WTC11 (cell line): ENCODE measurements at regions not wholly inside any gene's neighbourhood (a gene's known extent, or its start where the extent isn't known, plus 50 kb on each side); places are given as distances from the start of the nearest gene placed in this dataset.

Source experiments
- ATAC-seq: fragments of 200-7000 bp; cut with Tn5 transposase; 2 replicates; pipeline ENCODE4 v1.10.0; 2021; ENCODE audit warnings: mild to moderate bottlenecking, moderate library complexity
- CTCF ChIA-PET: fragments of 300-600 bp; sonication (Branson Sonifier 250); formaldehyde crosslinking; loops from one replicate; lab custom pipeline; 2021; ENCODE audit warnings: antibody characterized with exemption; lab: Charles Lee
- POLR2A ChIA-PET: fragments of 350-600 bp; sonication (Branson Sonifier 250); formaldehyde crosslinking; loops from one replicate; lab custom pipeline; 2021; ENCODE audit warnings: antibody characterized with exemption; lab: Charles Lee
- DNase-seq: peaks from one replicate; pipeline ENCODE4 v3.0.0; 2021; ENCODE audit warnings: low spot score
- H3K27ac Mint-ChIP-seq: 2 replicates; pipeline ENCODE4 v1.8.0; 2021; ENCODE audit warnings: mixed read lengths
- H3K27me3 Mint-ChIP-seq: 2 replicates; pipeline ENCODE4 v1.8.0; 2021; ENCODE audit warnings: low read depth, mild to moderate bottlenecking, moderate library complexity, mixed read lengths
- H3K36me3 Mint-ChIP-seq: 2 replicates; pipeline ENCODE4 v1.8.0; 2021; ENCODE audit warnings: mixed read lengths
- H3K4me1 Mint-ChIP-seq: 2 replicates; pipeline ENCODE4 v1.8.0; 2022; ENCODE audit warnings: mixed read lengths
- H3K4me3 Mint-ChIP-seq: 2 replicates; pipeline ENCODE4 v1.8.0; 2021; ENCODE audit warnings: mild to moderate bottlenecking, moderate library complexity, mixed read lengths
- H3K9me3 Mint-ChIP-seq: 2 replicates; pipeline ENCODE4 v1.8.0; 2021; ENCODE audit warnings: mixed read lengths
- ATF3 ChIP-seq: sonication (generic); formaldehyde crosslinking; conservative IDR thresholded peaks from 2 replicates; pipeline ENCODE4 v1.8.1; 2022; ENCODE audit warnings: mild to moderate bottlenecking, missing genetic modification reagents
- ERG ChIP-seq: fragments of 250-450 bp; sonication (Bioruptor Pico); IDR thresholded peaks from 2 replicates; pipeline ENCODE4 v1.8.0; 2021; ENCODE audit warnings: mild to moderate bottlenecking
- GTF2I ChIP-seq: fragments of 250-450 bp; sonication (Bioruptor Pico); conservative IDR thresholded peaks from 2 replicates; pipeline ENCODE4 v1.4.0; 2021; ENCODE audit warnings: mild to moderate bottlenecking
- IRF2 ChIP-seq: sonication (generic); formaldehyde crosslinking; IDR thresholded peaks from 2 replicates; pipeline ENCODE4 v1.8.0; 2022; ENCODE audit warnings: low read depth, missing genetic modification reagents, borderline replicate concordance
- KAT7 ChIP-seq: sonication (generic); formaldehyde crosslinking; IDR thresholded peaks from 2 replicates; pipeline ENCODE4 v1.8.1; 2023; ENCODE audit warnings: missing genetic modification reagents, mild to moderate bottlenecking, borderline replicate concordance
- NFE2L1 ChIP-seq: sonication (generic); formaldehyde crosslinking; IDR thresholded peaks from 2 replicates; pipeline ENCODE4 v1.8.1; 2023; ENCODE audit warnings: missing genetic modification reagents
- NR3C1 ChIP-seq: sonication (generic); formaldehyde crosslinking; conservative IDR thresholded peaks from 2 replicates; pipeline ENCODE4 v1.8.1; 2023; ENCODE audit warnings: low read depth, mild to moderate bottlenecking, missing genetic modification reagents
- STAT6 ChIP-seq: sonication (generic); formaldehyde crosslinking; conservative IDR thresholded peaks from 2 replicates; pipeline ENCODE4 v1.8.1; 2023; ENCODE audit warnings: mild to moderate bottlenecking, low read depth, missing genetic modification reagents, moderate library complexity
- TEAD1 ChIP-seq: sonication (generic); formaldehyde crosslinking; IDR thresholded peaks from 2 replicates; pipeline ENCODE4 v1.8.0; 2022; ENCODE audit warnings: mild to moderate bottlenecking, missing genetic modification reagents
- TP53 ChIP-seq: sonication (generic); formaldehyde crosslinking; IDR thresholded peaks from 2 replicates; pipeline ENCODE4 v1.8.1; 2023; ENCODE audit warnings: mild to moderate bottlenecking, missing genetic modification reagents
- ZNF121 ChIP-seq: sonication (generic); formaldehyde crosslinking; IDR thresholded peaks from 2 replicates; pipeline ENCODE4 v1.8.0; 2023; ENCODE audit warnings: missing genetic modification reagents
- ZNF263 ChIP-seq: sonication (generic); formaldehyde crosslinking; IDR thresholded peaks from 2 replicates; pipeline ENCODE4 v1.8.1; 2022; ENCODE audit warnings: low read depth, mild to moderate bottlenecking, moderate library complexity, missing genetic modification reagents
- ZNF416 ChIP-seq: fragments of 250-450 bp; sonication (Bioruptor Pico); IDR thresholded peaks from 2 replicates; pipeline ENCODE4 v1.9.0; 2021; ENCODE audit warnings: mild to moderate bottlenecking, inconsistent platforms
- ZNF671 ChIP-seq: fragments of 250-450 bp; sonication (Bioruptor Pico); IDR thresholded peaks from 2 replicates; pipeline ENCODE4 v1.8.0; 2021; ENCODE audit warnings: mild to moderate bottlenecking
- TF ChIP-seq, protein P1 (sequence below): sonication (generic); formaldehyde crosslinking; IDR thresholded peaks from 2 replicates; pipeline ENCODE4 v1.8.0; 2022; ENCODE audit warnings: mild to moderate bottlenecking, missing genetic modification reagents

DNA sequence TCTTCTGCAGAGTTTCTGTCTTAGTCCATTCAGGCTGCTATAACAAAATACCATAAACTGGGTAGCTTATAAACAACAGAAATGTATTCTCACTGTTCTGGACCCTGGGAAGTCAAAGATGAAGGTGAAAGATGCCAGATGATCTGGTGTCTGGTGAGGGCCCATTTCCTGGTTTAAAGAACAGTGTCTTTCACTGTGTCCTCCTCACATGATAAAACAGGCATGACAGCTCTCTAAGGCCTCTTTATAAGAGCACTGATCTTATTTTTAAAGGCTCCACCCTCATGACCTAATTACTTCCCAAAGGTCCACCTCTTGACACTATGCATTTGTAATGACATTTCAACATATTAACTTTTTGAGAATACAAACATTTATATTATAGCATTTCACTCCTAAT, 250.2 kb upstream of the ZRANB2 start:
- Mint-ChIP-seq H3K36me3 (peaks cover 8% of the 10 kb centered on the region), H3K4me3 (no peak overlapping the region), H3K4me1 (no peaks in the 10 kb centered on the region), H3K27me3 (no peaks in the 10 kb centered on the region), H3K27ac (no peak overlapping the region), H3K9me3 (peaks cover 54% of the 10 kb centered on the region)
- no peak for DNase-seq
- TF ChIP-seq KAT7 (CRISPR knock-in tag) (no peak), STAT6 (CRISPR knock-in tag) (no peak), ATF3 (CRISPR knock-in tag) (no peak), ZNF671 (CRISPR knock-in tag) (no peak)
- TF ChIP-seq, protein P1, sequence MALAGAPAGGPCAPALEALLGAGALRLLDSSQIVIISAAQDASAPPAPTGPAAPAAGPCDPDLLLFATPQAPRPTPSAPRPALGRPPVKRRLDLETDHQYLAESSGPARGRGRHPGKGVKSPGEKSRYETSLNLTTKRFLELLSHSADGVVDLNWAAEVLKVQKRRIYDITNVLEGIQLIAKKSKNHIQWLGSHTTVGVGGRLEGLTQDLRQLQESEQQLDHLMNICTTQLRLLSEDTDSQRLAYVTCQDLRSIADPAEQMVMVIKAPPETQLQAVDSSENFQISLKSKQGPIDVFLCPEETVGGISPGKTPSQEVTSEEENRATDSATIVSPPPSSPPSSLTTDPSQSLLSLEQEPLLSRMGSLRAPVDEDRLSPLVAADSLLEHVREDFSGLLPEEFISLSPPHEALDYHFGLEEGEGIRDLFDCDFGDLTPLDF, result no peak
- no peak for ATAC-seq
- ChIA-PET POLR2A (no interaction called here), CTCF (interaction anchor here (1.8 kb wide), 1 partner anchor 13 kb away, joined by 5 read pairs; no protein-coding TSS in a partner anchor)

- H3K4me1 Mint-ChIP-seq, result no peaks in the 10 kb centered on the region
- no peak for ATAC-seq
- POLR2A ChIA-PET, result no interaction called here
Observed at GRCh38 chr1:71324671-71325267, 243.9 kb upstream of the ZRANB2 start.

DNA sequence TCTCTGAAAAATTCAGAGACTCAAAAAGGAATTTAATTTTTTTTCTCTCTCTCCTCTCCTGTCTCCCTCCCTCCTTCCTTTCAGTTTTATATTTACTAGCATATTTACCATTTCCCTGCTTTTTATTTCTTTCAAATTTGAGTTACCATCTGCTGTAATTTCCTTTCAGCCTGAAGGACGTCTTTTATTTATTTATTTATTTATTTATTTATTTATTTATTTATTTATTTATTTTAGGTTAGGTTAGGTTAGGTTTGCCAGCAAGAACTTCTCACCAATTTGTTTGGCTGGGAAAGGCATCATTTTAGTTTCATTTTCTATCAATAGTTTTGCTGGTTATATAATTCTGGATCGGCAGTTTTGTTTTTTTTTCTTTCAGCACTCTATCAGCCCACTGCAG, 231.7 kb upstream of the ZRANB2 start:
- no peaks in the 10 kb centered on the region for H3K27me3 Mint-ChIP-seq
- H3K36me3 Mint-ChIP-seq, result peaks cover 3% of the 10 kb centered on the region; the same call in 1 of the 2 replicates
- no peak for TF ChIP-seq NR3C1 (CRISPR knock-in tag)
- TF ChIP-seq ZNF416 (CRISPR knock-in tag), result no peak
- no peak for TF ChIP-seq ZNF263 (CRISPR knock-in tag)
- TF ChIP-seq GTF2I (CRISPR knock-in tag), result no peak
- TF ChIP-seq IRF2, result no peak
- no peak for TF ChIP-seq TP53 (CRISPR knock-in tag)
- peaks cover 1% of the 10 kb centered on the region for H3K4me1 Mint-ChIP-seq
- CTCF ChIA-PET, result no interaction called here
- no peak for DNase-seq
- peaks cover 30% of the 10 kb centered on the region for H3K9me3 Mint-ChIP-seq
- no peak overlapping the region for H3K27ac Mint-ChIP-seq
- POLR2A ChIA-PET, result no interaction called here
- no peak for ATAC-seq
- H3K4me3 Mint-ChIP-seq, result no peak overlapping the region

More at GRCh38 chr1:71324671-71325267, 243.9 kb upstream of the ZRANB2 start:
- Mint-ChIP-seq H3K9me3 (peaks cover 42% of the 10 kb centered on the region), H3K36me3 (peaks cover 7% of the 10 kb centered on the region), H3K27me3 (no peaks in the 10 kb centered on the region), H3K4me3 (no peak overlapping the region), H3K27ac (no peak overlapping the region)
- CTCF ChIA-PET, result no interaction called here
- TF ChIP-seq ATF3 (CRISPR knock-in tag) (no peak), TEAD1 (no peak), NFE2L1 (CRISPR knock-in tag) (no peak), ERG (CRISPR knock-in tag) (no peak), ZNF121 (CRISPR knock-in tag) (no peak)
- no peak for DNase-seq
